ENCODE measurements at regions not wholly inside any gene's neighbourhood (a gene's known extent, or its start where the extent isn't known, plus 50 kb on each side); places are given as distances from the start of the nearest gene placed in this dataset.

- Histone ChIP-seq H3K36me3 (ENCODE audit: control insufficient read depth, insufficient read depth, low read length) (no peaks in the 10 kb centered on the region), H3K27me3 (replicated peaks; ENCODE audit: control insufficient read depth, insufficient read depth, low read length) (peaks cover 2% of the 10 kb centered on the region; the same call in 1 of the 2 replicates), H3K4me3 (replicated peaks; ENCODE audit: low read depth, low read length) (no peak overlapping the region)
- no peak for TF ChIP-seq CTCF (IDR thresholded peaks at IDR 0.05; ENCODE audit: insufficient read depth, low read length, poor library complexity, severe bottlenecking)
- no peak for DNase-seq (ENCODE audit: extremely low read depth, insufficient read length)
Measured at GRCh38 chr12:105469211-105469610, 138.7 kb downstream of the C12orf75 start.

- Histone ChIP-seq H3K36me3 (ENCODE audit: control insufficient read depth, insufficient read depth, low read length) (no peaks in the 10 kb centered on the region), H3K4me3 (replicated peaks; ENCODE audit: low read depth, low read length) (no peak overlapping the region), H3K27me3 (replicated peaks; ENCODE audit: control insufficient read depth, insufficient read depth, low read length) (peaks cover 2% of the 10 kb centered on the region; the same call in 1 of the 2 replicates)
- DNase-seq (ENCODE audit: extremely low read depth, insufficient read length): no peak
- TF ChIP-seq CTCF (IDR thresholded peaks at IDR 0.05; ENCODE audit: insufficient read depth, low read length, poor library complexity, severe bottlenecking): no peak
Measured at GRCh38 chr12:105469701-105470100, 139.2 kb downstream of the C12orf75 start.

DNA sequence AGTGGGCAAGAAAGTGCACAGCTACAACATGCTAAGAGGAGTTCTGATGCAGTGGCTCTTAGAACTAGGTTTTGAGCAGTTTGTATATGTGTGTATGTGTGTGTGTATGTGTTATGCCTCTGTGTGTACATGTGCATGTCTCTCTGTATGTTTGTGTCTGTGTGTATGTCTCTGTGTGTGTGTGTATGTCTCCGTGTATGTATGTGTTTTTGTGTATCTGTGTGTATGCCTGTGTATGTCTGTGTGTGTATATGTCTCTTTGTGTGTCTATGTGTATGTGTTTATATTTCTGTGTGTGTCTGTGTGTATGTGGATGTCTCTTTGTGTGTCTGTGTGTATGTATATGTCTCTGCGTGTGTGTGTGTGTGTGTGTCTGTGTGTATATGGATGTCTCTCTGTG lies 139.6 kb downstream of the C12orf75 start:
- no peak for TF ChIP-seq CTCF (IDR thresholded peaks at IDR 0.05; ENCODE audit: insufficient read depth, low read length, poor library complexity, severe bottlenecking)
- H3K36me3 ChIP-seq (ENCODE audit: control insufficient read depth, insufficient read depth, low read length): no peaks in the 10 kb centered on the region
- no peak for DNase-seq (ENCODE audit: extremely low read depth, insufficient read length)
- no peak overlapping the region for H3K4me3 ChIP-seq (replicated peaks; ENCODE audit: low read depth, low read length)
- peaks cover 2% of the 10 kb centered on the region; the same call in 1 of the 2 replicates for H3K27me3 ChIP-seq (replicated peaks; ENCODE audit: control insufficient read depth, insufficient read depth, low read length)

DNA sequence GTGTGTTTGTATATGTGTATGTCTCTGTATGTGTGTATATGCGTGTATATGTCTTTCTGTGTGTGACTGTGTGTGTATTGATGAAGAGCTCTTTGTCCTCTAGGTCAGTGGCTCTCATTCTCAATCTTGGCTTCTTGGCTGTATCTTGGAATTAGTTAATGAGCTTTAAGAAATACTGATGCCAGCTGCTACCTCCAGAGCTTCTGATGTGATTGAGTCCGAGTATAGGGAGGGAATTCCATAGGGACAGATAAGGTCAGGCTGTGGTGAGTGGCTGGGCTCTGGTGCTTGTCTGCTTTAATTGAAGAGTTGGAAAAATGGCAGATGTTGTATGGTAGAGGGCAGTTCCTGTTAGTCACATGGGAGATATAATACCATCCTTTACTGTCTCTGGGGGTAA lies 140.1 kb downstream of the C12orf75 start:
- no peak for TF ChIP-seq CTCF (IDR thresholded peaks at IDR 0.05; ENCODE audit: insufficient read depth, low read length, poor library complexity, severe bottlenecking)
- H3K4me3 ChIP-seq (replicated peaks; ENCODE audit: low read depth, low read length): no peak overlapping the region
- no peak for DNase-seq (ENCODE audit: extremely low read depth, insufficient read length)
- peaks cover 2% of the 10 kb centered on the region; the same call in 1 of the 2 replicates for H3K27me3 ChIP-seq (replicated peaks; ENCODE audit: control insufficient read depth, insufficient read depth, low read length)
- no peaks in the 10 kb centered on the region for H3K36me3 ChIP-seq (ENCODE audit: control insufficient read depth, insufficient read depth, low read length)

DNA sequence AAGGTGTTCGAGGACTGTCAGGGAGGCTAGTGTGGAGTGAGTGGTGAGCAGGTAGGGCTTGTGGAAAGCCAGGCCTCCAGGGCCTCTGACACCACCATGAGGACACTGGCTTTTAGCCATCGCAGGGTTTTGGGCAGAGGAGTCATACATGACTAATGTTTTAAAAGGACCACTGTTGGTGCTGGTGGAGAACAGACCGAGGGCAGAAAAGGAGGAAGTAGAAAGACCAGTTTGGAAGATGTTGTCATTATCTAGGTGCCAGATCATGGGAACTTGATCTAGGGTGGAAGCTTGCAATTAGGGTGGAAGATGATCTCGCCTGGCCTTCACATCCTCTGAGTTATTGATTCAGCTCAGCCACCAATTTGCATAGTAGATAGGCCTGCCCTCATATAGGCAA lies 144.2 kb downstream of the C12orf75 start:
- no peak for DNase-seq (ENCODE audit: extremely low read depth, insufficient read length)
- Histone ChIP-seq H3K4me3 (replicated peaks; ENCODE audit: low read depth, low read length) (no peak overlapping the region), H3K36me3 (ENCODE audit: control insufficient read depth, insufficient read depth, low read length) (no peaks in the 10 kb centered on the region), H3K27me3 (replicated peaks; ENCODE audit: control insufficient read depth, insufficient read depth, low read length) (no peaks in the 10 kb centered on the region)
- no peak for TF ChIP-seq CTCF (IDR thresholded peaks at IDR 0.05; ENCODE audit: insufficient read depth, low read length, poor library complexity, severe bottlenecking)

GRCh38 chr12:105476616-105477015 lies 146.1 kb downstream of the C12orf75 start:
- Histone ChIP-seq H3K36me3 (ENCODE audit: control insufficient read depth, insufficient read depth, low read length) (no peaks in the 10 kb centered on the region), H3K27me3 (replicated peaks; ENCODE audit: control insufficient read depth, insufficient read depth, low read length) (no peaks in the 10 kb centered on the region), H3K4me3 (replicated peaks; ENCODE audit: low read depth, low read length) (no peak overlapping the region)
- DNase-seq (ENCODE audit: extremely low read depth, insufficient read length): peak; percentile 15
- no peak for TF ChIP-seq CTCF (IDR thresholded peaks at IDR 0.05; ENCODE audit: insufficient read depth, low read length, poor library complexity, severe bottlenecking)
